GM12873 (cell line): ENCODE measurements at regions not wholly inside any gene's neighbourhood (a gene's known extent, or its start where the extent isn't known, plus 50 kb on each side); places are given as distances from the start of the nearest gene placed in this dataset.

Experiments used
- TF ChIP-seq, protein P1 (sequence below): IDR thresholded peaks from 2 replicates; pipeline ENCODE4 v1.5.1; 2012; ENCODE audit warnings: low read depth, mild to moderate bottlenecking, moderate library complexity, low read length, control low read depth; ENCODE audit not compliant: insufficient read depth; ENCODE audit errors: missing control alignments

DNA sequence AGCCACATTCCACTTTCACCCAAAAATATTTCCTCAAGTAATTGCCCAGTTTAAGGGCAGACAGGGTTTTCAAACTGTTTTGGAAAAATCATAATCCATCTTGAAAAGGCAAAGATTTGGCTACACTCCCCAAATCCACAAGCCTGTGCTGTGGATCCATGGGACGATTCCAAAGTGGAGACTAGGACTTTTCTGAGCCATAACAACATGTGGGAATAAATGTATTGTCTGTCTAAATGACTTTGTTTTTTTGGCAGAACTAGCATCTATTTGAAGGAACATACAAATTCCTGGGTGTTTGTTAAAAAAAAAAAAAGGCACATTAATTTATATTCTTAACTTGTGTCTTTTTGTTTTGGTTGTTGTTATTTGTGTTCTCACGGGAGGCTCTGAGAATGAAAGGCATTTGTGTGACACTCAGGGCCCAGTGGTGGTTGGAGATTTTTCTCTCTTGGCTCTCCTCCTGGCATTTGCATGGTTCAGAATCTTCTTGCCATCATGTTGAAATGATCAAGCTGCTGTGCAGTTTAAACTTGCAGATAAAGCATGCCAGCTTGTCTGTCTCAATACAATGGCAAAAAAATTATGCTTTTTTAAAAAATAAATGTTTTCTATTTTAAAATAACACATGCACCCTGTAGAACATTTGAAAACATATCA, 277.4 kb downstream of the EN1 start:
- TF ChIP-seq, protein P1, sequence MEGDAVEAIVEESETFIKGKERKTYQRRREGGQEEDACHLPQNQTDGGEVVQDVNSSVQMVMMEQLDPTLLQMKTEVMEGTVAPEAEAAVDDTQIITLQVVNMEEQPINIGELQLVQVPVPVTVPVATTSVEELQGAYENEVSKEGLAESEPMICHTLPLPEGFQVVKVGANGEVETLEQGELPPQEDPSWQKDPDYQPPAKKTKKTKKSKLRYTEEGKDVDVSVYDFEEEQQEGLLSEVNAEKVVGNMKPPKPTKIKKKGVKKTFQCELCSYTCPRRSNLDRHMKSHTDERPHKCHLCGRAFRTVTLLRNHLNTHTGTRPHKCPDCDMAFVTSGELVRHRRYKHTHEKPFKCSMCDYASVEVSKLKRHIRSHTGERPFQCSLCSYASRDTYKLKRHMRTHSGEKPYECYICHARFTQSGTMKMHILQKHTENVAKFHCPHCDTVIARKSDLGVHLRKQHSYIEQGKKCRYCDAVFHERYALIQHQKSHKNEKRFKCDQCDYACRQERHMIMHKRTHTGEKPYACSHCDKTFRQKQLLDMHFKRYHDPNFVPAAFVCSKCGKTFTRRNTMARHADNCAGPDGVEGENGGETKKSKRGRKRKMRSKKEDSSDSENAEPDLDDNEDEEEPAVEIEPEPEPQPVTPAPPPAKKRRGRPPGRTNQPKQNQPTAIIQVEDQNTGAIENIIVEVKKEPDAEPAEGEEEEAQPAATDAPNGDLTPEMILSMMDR = no peak

DNA sequence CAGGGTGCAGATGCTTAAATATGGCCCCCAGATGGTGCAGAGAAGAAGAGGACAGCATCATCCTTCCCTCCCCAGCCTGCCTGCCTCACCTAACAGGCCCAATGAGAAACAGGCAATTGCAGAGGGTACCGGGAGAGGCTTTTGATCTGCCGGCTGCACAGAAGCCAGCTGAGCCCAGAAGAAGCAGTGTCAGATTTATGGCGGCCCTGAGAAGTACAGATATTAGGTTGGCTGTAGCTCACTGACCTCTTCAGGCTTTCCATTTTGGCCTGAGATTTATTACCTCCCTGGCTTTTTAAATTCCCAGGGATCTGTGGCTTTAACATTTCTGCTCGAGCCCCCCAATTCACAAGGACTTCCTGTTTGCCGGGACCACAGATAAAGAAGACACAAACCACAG, 278.7 kb downstream of the EN1 start:
- TF ChIP-seq, protein P1 = no peak

DNA sequence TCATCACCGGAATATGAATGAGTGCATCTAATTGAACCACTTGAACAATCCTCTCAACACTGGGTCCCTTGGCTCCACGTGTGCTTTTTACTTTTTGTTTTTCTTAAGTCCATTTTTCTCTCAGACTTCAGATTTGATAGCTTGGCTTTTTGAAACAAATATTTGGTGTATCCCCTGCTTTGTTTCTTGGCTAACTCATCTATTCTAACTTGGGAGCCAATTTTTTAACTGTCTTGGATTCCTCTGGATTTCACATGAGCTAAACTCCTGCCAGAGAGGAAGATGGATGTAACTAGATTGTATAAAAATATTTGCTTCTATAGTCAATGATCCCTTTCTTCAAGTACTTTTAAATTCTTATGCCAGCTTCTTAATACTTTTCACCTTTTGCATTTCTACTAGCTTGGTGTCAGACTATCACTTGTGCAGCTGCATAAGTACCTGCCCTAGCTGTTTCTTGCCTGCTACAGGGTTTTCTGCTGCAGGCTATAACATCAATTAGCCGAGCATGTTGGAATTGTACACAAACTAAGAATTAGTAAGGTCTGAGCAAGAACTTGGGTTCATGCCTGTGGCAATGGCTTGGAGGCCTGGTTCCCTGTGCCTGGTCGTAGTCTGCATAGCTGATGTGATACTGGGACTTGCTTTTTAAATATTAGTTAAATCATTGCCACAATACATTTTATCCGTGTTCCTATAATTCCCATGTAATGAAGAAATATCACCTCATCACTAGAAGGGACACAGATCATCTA, 281.5 kb downstream of the EN1 start:
- TF ChIP-seq, protein P1 = no peak

DNA sequence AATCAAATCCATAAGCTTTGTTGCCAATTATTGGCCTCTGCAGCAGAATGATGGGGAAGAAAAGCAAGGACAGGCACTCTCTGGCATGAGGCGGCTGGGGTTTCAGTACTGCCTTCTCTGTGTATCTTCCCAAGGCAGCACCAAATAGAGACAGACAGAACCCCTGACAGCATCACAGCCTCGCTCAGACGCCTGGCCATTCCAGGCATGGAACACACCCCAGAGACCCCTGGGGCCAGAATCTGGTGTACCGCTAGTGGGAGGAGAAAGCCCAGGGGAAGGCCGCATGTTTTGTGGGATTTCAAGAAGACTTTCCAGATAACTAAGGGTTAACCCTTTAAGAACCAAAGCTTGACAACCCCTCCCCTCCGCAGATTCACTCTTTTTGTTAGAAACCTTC, 282.1 kb downstream of the EN1 start:
- TF ChIP-seq, protein P1 = no peak

DNA sequence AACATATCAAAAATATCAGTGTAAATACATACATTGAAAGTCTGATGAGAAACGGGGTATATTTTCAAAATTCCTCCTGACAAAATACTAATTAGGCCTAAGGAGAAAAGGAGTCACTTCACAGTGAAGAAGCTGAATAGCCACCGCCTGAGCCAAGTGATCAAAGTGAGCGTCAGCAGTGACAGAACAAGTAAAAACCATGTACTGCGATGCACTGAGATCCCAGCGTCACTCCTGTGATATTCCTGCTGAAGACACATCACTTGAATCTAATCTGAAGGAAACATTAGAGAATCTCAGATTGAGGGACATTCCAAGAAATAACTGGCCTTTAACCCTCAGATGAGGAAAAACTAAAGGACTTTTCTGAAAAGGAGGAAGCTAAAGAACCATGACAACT, 285.3 kb downstream of the EN1 start:
- TF ChIP-seq, protein P1 = no peak

DNA sequence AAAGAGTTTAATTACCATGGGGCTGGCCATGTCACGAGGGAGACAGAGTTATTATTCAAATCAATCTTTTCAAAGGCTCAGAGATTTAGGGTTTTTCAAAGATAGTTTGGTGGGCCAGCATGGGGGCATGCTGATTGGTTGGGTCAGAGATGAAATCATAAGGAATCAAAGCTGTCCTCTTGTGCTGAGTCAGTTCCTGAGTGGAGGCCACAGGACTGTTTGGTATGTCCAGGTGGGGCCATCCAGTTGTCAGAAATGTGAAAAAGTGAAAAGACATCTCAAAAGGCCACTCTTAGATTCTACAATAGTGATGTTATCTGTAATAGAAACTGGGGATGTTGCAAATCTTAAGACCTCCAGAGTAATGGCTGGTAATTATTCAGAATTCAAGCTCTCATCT, 288.6 kb downstream of the EN1 start:
- TF ChIP-seq, protein P1 = no peak

DNA sequence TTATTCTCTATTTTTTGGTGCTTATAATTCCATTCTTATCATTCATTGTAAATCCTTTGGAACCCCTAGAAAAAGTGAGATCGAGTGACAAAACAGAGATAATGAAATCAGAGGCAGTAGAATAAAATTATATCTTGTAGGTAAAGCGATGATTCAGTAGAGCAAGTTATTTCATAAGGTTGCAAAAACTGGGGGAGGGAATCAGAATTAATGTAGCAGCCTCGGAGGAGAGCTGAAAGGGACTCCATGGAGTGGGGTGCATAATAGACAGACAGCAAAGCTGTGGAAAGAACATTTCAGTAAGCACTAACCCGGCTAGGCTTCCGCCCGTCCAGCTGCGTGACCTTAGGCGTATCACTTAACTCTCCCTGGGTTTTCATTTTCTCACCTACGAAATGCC, 289.7 kb downstream of the EN1 start:
- TF ChIP-seq, protein P1 = no peak
